Endodermal cell (in vitro differentiated cells): ENCODE measurements at regions not wholly inside any gene's neighbourhood (a gene's known extent, or its start where the extent isn't known, plus 50 kb on each side); places are given as distances from the start of the nearest gene placed in this dataset.
"Not testable (repeated sequence)": the region's sequence is repeated elsewhere in the genome, so short reads cannot be mapped to it uniquely, and the experiment has no call there.

Experiments used
- DNase-seq: peaks from one replicate; pipeline ENCODE4 v3.0.0-alpha.2; 2017
- H3K27ac ChIP-seq: 2 replicates; pipeline ENCODE4 v1.5.1; 2013; ENCODE audit warnings: mild to moderate bottlenecking, low read depth, low read length, moderate library complexity
- H3K27me3 ChIP-seq: 2 replicates; pipeline ENCODE4 v1.6.1; 2013; ENCODE audit warnings: mild to moderate bottlenecking, low read length, moderate library complexity; ENCODE audit not compliant: insufficient read depth, control insufficient read depth, poor library complexity, severe bottlenecking
- H3K36me3 ChIP-seq: 2 replicates; pipeline ENCODE4 v1.7.0; 2013; ENCODE audit warnings: mild to moderate bottlenecking, low read length, moderate library complexity; ENCODE audit not compliant: control insufficient read depth, insufficient read depth
- H3K4me1 ChIP-seq: one replicate; pipeline ENCODE4 v1.7.0; 2013; ENCODE audit warnings: low read length; ENCODE audit not compliant: control insufficient read depth, insufficient read depth
- H3K4me3 ChIP-seq: 2 replicates; pipeline ENCODE4 v1.5.1; 2013; ENCODE audit warnings: mild to moderate bottlenecking, low read length, moderate library complexity
- H3K9ac ChIP-seq: 2 replicates; pipeline ENCODE4 v1.6.1; 2013; ENCODE audit warnings: mild to moderate bottlenecking, low read length, moderate library complexity; ENCODE audit not compliant: poor library complexity, severe bottlenecking; ENCODE audit errors: extremely low read depth
- H3K9me3 ChIP-seq: 2 replicates; pipeline ENCODE4 v1.6.1; 2013; ENCODE audit warnings: mild to moderate bottlenecking, low read length, moderate library complexity; ENCODE audit not compliant: control insufficient read depth
- H3K27ac Mint-ChIP-seq: 2 replicates; pipeline ENCODE4 v1.8.0; 2020; ENCODE audit warnings: mixed read lengths
- H3K27me3 Mint-ChIP-seq: 2 replicates; pipeline ENCODE4 v1.8.0; 2021; ENCODE audit warnings: mild to moderate bottlenecking, mixed read lengths; ENCODE audit not compliant: insufficient read depth
- H3K36me3 Mint-ChIP-seq: 2 replicates; pipeline ENCODE4 v1.8.0; 2020; ENCODE audit warnings: low read depth, mixed read lengths
- H3K4me1 Mint-ChIP-seq: 2 replicates; pipeline ENCODE4 v1.8.0; 2020; ENCODE audit warnings: mixed read lengths
- H3K4me3 Mint-ChIP-seq: 2 replicates; pipeline ENCODE4 v1.8.0; 2020; ENCODE audit warnings: mild to moderate bottlenecking, moderate library complexity, mixed read lengths
- H3K9me3 Mint-ChIP-seq: 2 replicates; pipeline ENCODE4 v1.8.0; 2020; ENCODE audit warnings: mild to moderate bottlenecking, mixed read lengths
- WGBS, 2 experiments: methylation state at CpG; one replicate each; pipeline versions ENCODE4 v1.1.5 to v1.1.7; 2013; ENCODE audit warnings: missing lambda C conversion rate in 2 of 2, mixed read lengths in 1 of 2; ENCODE audit not compliant: insufficient coverage in 1 of 2, insufficient read length in 1 of 2; 5-methylcytosine and 5-hydroxymethylcytosine counted together
- TF ChIP-seq, protein P1 (sequence below): fragments of 200-600 bp; sonication (generic); conservative IDR thresholded peaks from 2 replicates; pipeline ENCODE4 v1.5.0; 2021; ENCODE audit warnings: antibody characterized with exemption, mild to moderate bottlenecking

DNA sequence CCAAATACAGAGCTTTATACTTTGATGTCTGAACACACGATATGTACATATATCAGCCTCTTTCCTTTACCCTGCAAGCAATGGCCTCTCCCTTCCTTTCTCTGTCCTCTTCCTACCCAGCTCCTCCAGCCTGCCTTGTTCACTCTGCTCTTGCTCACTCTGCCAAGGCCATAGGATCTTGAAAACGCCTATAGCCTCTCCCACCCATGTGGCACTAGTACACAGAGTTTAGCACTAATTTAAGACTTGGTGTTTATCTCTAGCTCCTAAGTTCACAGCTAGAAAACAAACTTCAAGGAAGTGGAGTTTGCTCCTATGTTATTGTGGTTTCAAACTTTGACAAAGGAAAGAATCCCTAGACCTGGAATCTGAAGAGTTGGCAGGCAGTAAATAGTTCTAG, 225.0 kb upstream of the RUNX1 start:
- Mint-ChIP-seq H3K36me3 (no peaks in the 10 kb centered on the region), H3K27me3 (no peaks in the 10 kb centered on the region), H3K27ac (no peak overlapping the region), H3K4me3 (no peak overlapping the region), H3K4me1 (peaks cover 13% of the 10 kb centered on the region), H3K9me3 (peaks cover 18% of the 10 kb centered on the region)
- TF ChIP-seq, protein P1, sequence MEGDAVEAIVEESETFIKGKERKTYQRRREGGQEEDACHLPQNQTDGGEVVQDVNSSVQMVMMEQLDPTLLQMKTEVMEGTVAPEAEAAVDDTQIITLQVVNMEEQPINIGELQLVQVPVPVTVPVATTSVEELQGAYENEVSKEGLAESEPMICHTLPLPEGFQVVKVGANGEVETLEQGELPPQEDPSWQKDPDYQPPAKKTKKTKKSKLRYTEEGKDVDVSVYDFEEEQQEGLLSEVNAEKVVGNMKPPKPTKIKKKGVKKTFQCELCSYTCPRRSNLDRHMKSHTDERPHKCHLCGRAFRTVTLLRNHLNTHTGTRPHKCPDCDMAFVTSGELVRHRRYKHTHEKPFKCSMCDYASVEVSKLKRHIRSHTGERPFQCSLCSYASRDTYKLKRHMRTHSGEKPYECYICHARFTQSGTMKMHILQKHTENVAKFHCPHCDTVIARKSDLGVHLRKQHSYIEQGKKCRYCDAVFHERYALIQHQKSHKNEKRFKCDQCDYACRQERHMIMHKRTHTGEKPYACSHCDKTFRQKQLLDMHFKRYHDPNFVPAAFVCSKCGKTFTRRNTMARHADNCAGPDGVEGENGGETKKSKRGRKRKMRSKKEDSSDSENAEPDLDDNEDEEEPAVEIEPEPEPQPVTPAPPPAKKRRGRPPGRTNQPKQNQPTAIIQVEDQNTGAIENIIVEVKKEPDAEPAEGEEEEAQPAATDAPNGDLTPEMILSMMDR, result no peak
- Histone ChIP-seq H3K27ac (no peak overlapping the region), H3K9ac (no peak overlapping the region), H3K36me3 (no peaks in the 10 kb centered on the region), H3K4me1 (peaks cover 2% of the 10 kb centered on the region), H3K27me3 (no peaks in the 10 kb centered on the region), H3K9me3 (peaks cover 10% of the 10 kb centered on the region), H3K4me3 (no peak overlapping the region)
- no peak for DNase-seq
- WGBS, 2 experiments, result 87 to 100% methylated on average over 1 to 2 of the region's 2 CpGs

DNA sequence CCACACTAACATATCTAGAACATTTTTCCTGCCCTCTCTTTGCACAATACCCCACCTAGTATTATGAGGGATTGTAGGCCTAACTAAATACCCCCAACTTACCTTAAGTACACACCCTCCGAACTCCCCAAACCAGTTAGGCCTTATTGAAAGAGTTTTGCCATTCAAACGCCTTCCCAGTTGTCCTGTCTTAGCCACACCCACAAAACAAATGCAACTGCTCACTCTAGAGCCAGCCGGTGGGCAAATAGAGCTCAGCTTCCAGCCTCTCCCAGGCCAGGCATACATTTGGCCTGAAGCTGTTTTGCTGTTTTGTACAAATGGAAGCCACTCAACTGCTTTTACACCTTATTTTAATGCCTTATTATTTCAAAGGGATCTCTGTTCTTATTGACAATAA, 224.2 kb upstream of the RUNX1 start:
- Mint-ChIP-seq H3K9me3 (peaks cover 18% of the 10 kb centered on the region), H3K4me3 (no peak overlapping the region), H3K27me3 (no peaks in the 10 kb centered on the region), H3K36me3 (no peaks in the 10 kb centered on the region), H3K27ac (no peak overlapping the region), H3K4me1 (peaks cover 13% of the 10 kb centered on the region)
- TF ChIP-seq, protein P1, result no peak
- Histone ChIP-seq H3K9me3 (peaks cover 18% of the 10 kb centered on the region), H3K4me3 (no peak overlapping the region), H3K36me3 (no peaks in the 10 kb centered on the region), H3K27ac (no peak overlapping the region), H3K4me1 (peaks cover 2% of the 10 kb centered on the region), H3K27me3 (no peaks in the 10 kb centered on the region), H3K9ac (no peak overlapping the region)
- peak; percentile 52 for DNase-seq
- 70 to 72% methylated on average over 3 of the region's 3 CpGs for WGBS, 2 experiments

DNA sequence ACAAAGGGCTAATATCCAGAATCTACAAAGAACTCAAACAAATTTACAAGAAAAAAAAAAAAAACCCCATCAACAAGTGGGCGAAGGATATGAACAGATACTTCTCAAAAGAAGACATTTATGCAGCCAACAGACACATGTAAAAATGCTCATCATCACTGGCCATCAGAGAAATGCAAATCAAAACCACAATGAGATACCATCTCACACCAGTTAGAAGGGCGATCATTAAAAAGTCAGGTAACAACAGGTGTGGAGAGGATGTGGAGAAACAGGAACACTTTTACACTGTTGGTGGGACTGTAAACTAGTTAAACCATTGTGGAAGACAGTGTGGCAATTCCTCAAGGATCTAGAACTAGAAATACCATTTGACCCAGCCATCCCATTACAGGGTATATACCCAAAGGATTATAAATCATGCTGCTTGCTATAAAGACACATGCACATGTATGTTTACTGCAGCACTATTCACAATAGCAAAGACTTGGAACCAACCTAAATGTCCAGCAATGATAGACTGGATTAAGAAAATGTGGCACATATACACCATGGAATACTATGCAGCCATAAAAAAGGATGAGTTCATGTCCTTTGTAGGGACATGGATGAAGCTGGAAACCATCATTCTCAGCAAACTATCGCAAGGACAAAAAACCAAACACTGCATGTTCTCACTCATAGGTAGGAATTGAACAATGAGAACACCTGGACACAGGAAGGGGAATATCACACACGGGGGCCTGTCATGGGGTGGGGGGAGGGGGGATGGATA, 222.4 kb upstream of the RUNX1 start:
- H3K36me3 Mint-ChIP-seq, H3K27ac ChIP-seq, H3K27me3 ChIP-seq, DNase-seq, H3K4me3 ChIP-seq, H3K27ac Mint-ChIP-seq, H3K4me3 Mint-ChIP-seq, H3K27me3 Mint-ChIP-seq, H3K9ac ChIP-seq, H3K36me3 ChIP-seq, H3K4me1 ChIP-seq: not testable (repeated sequence)
- WGBS, 2 experiments, result 80% methylated on average over 1 of the region's 4 CpGs; no CpG with 5 or more reads in 1 of the 2 experiments
- H3K9me3 ChIP-seq, result peaks cover 21% of the 10 kb centered on the region
- H3K9me3 Mint-ChIP-seq, result peaks cover 18% of the 10 kb centered on the region
- peaks cover 13% of the 10 kb centered on the region for H3K4me1 Mint-ChIP-seq
